ENCODE measurements at regions not wholly inside any gene's neighbourhood (a gene's known extent, or its start where the extent isn't known, plus 50 kb on each side); places are given as distances from the start of the nearest gene placed in this dataset.

- Histone ChIP-seq H3K27me3 (ENCODE audit: control insufficient read depth, insufficient read depth, low read length) (no peaks in the 10 kb centered on the region), H3K4me3 (ENCODE audit: low read depth, low read length) (no peak overlapping the region)
- no peak for DNase-seq (ENCODE audit: low read depth)
These were observed 111.7 kb downstream of the EDEM1 start for GRCh38 chr3:5299161-5299560.

GRCh38 chr3:5300638-5301037 is 113.1 kb downstream of the EDEM1 start:
- no peak for TF ChIP-seq CTCF (IDR thresholded peaks at IDR 0.05; ENCODE audit: insufficient read depth, low read length, poor library complexity, severe bottlenecking)
- Histone ChIP-seq H3K4me3 (ENCODE audit: low read depth, low read length) (no peak overlapping the region), H3K36me3 (ENCODE audit: control insufficient read depth, insufficient read depth, low read length) (no peaks in the 10 kb centered on the region), H3K27me3 (ENCODE audit: control insufficient read depth, insufficient read depth, low read length) (no peaks in the 10 kb centered on the region)
- DNase-seq (ENCODE audit: low read depth), result no peak

More at GRCh38 chr3:5299161-5299560, 111.7 kb downstream of the EDEM1 start:
- no peak for TF ChIP-seq CTCF (IDR thresholded peaks at IDR 0.05; ENCODE audit: insufficient read depth, low read length, poor library complexity, severe bottlenecking)
- H3K36me3 ChIP-seq (ENCODE audit: control insufficient read depth, insufficient read depth, low read length), result no peaks in the 10 kb centered on the region

- Histone ChIP-seq H3K27me3 (ENCODE audit: control insufficient read depth, insufficient read depth, low read length) (no peaks in the 10 kb centered on the region), H3K4me3 (ENCODE audit: low read depth, low read length) (no peak overlapping the region), H3K36me3 (ENCODE audit: control insufficient read depth, insufficient read depth, low read length) (no peaks in the 10 kb centered on the region)
- DNase-seq (ENCODE audit: low read depth), result no peak
- TF ChIP-seq CTCF (IDR thresholded peaks at IDR 0.05; ENCODE audit: insufficient read depth, low read length, poor library complexity, severe bottlenecking), result no peak
These were observed 114.3 kb downstream of the EDEM1 start for GRCh38 chr3:5301651-5302297.

GRCh38 chr3:5302661-5303060 is 115.2 kb downstream of the EDEM1 start:
- Histone ChIP-seq H3K36me3 (ENCODE audit: control insufficient read depth, insufficient read depth, low read length) (no peaks in the 10 kb centered on the region), H3K4me3 (ENCODE audit: low read depth, low read length) (no peak overlapping the region), H3K27me3 (ENCODE audit: control insufficient read depth, insufficient read depth, low read length) (no peaks in the 10 kb centered on the region)
- DNase-seq (ENCODE audit: low read depth), result no peak
- no peak for TF ChIP-seq CTCF (IDR thresholded peaks at IDR 0.05; ENCODE audit: insufficient read depth, low read length, poor library complexity, severe bottlenecking)

- DNase-seq (ENCODE audit: low read depth), result no peak
- H3K36me3 ChIP-seq (ENCODE audit: control insufficient read depth, insufficient read depth, low read length), result no peaks in the 10 kb centered on the region
- no peaks in the 10 kb centered on the region for H3K27me3 ChIP-seq (ENCODE audit: control insufficient read depth, insufficient read depth, low read length)
- H3K4me3 ChIP-seq (ENCODE audit: low read depth, low read length), result no peak overlapping the region
- no peak for TF ChIP-seq CTCF (IDR thresholded peaks at IDR 0.05; ENCODE audit: insufficient read depth, low read length, poor library complexity, severe bottlenecking)
These were observed 116.7 kb downstream of the EDEM1 start for GRCh38 chr3:5304188-5304587.
